ENCODE measurements at regions not wholly inside any gene's neighbourhood (a gene's known extent, or its start where the extent isn't known, plus 50 kb on each side); places are given as distances from the start of the nearest gene placed in this dataset.
"Not testable (repeated sequence)": the region's sequence is repeated elsewhere in the genome, so short reads cannot be mapped to it uniquely, and the experiment has no call there.

GRCh38 chr3:175940881-175941280, 1081.7 kb downstream of the NAALADL2 start:
- DNase-seq (no peak), ATAC-seq (no peak)
- Histone ChIP-seq H3K9me3 (peaks cover 0 to under 1% (median 0%) of the 10 kb centered on the region in 3 donors), H3K4me3 (no peak overlapping the region), H3K27me3 (no peaks in the 10 kb centered on the region), H3K4me1 (no peaks in the 10 kb centered on the region), H3K27ac (no peak overlapping the region), H3K36me3 (no peaks in the 10 kb centered on the region)
- in situ Hi-C loops (cut with MboI; ENCODE audit: low sequenced_read_pairs in 4 of 4) (no loop called here), intact Hi-C loops (cut with DNase I; ENCODE audit: low total_unique reads) (no loop called here)
- TF ChIP-seq POLR2A (IDR thresholded peaks at IDR 0.05): no peak
- no peak for TF ChIP-seq CTCF (IDR thresholded peaks at IDR 0.05 in 4 of 5, conservative IDR thresholded peaks at IDR 0.05 in 1 of 5)

GRCh38 chr3:175940243-175940642, 1081.1 kb downstream of the NAALADL2 start:
- Histone ChIP-seq H3K9me3 (no peaks in the 10 kb centered on the region), H3K4me3 (no peak overlapping the region), H3K4me1 (no peaks in the 10 kb centered on the region), H3K36me3 (no peaks in the 10 kb centered on the region), H3K27me3 (no peaks in the 10 kb centered on the region), H3K27ac (no peak overlapping the region)
- DNase-seq (no peak), ATAC-seq (no peak)
- in situ Hi-C loops (cut with MboI; ENCODE audit: low sequenced_read_pairs in 4 of 4): no loop called here
- intact Hi-C loops (cut with DNase I; ENCODE audit: low total_unique reads): no loop called here
- TF ChIP-seq CTCF (IDR thresholded peaks at IDR 0.05 in 4 of 5, conservative IDR thresholded peaks at IDR 0.05 in 1 of 5) (no peak), POLR2A (IDR thresholded peaks at IDR 0.05) (no peak)

GRCh38 chr3:175937367-175937766, 1078.2 kb downstream of the NAALADL2 start:
- in situ Hi-C loops (cut with MboI; ENCODE audit: low sequenced_read_pairs in 4 of 4); DNase-seq; H3K9me3 ChIP-seq; H3K4me3 ChIP-seq; H3K27ac ChIP-seq; ATAC-seq; intact Hi-C loops (cut with DNase I; ENCODE audit: low total_unique reads); H3K36me3 ChIP-seq; H3K4me1 ChIP-seq; H3K27me3 ChIP-seq: not testable (repeated sequence)

- Histone ChIP-seq H3K27me3 (no peaks in the 10 kb centered on the region), H3K36me3 (no peaks in the 10 kb centered on the region), H3K4me1 (no peaks in the 10 kb centered on the region), H3K9me3 (no peaks in the 10 kb centered on the region), H3K27ac (no peak overlapping the region), H3K4me3 (no peak overlapping the region)
- in situ Hi-C loops (cut with MboI; ENCODE audit: low sequenced_read_pairs in 4 of 4) (no loop called here), intact Hi-C loops (cut with DNase I; ENCODE audit: low total_unique reads) (no loop called here)
- ATAC-seq (no peak), DNase-seq (no peak)
- TF ChIP-seq POLR2A (IDR thresholded peaks at IDR 0.05): no peak
- no peak for TF ChIP-seq CTCF (IDR thresholded peaks at IDR 0.05 in 4 of 5, conservative IDR thresholded peaks at IDR 0.05 in 1 of 5)
Measured at GRCh38 chr3:175932586-175932985, 1073.5 kb downstream of the NAALADL2 start.

- Histone ChIP-seq H3K9me3 (no peaks in the 10 kb centered on the region), H3K27me3 (no peaks in the 10 kb centered on the region), H3K4me3 (no peak overlapping the region), H3K4me1 (no peaks in the 10 kb centered on the region), H3K36me3 (no peaks in the 10 kb centered on the region), H3K27ac (no peak overlapping the region)
- ATAC-seq: no peak
- in situ Hi-C loops (cut with MboI; ENCODE audit: low sequenced_read_pairs in 4 of 4): no loop called here
- no peak for DNase-seq
- intact Hi-C loops (cut with DNase I; ENCODE audit: low total_unique reads): no loop called here
- TF ChIP-seq POLR2A (IDR thresholded peaks at IDR 0.05) (no peak), CTCF (IDR thresholded peaks at IDR 0.05 in 4 of 5, conservative IDR thresholded peaks at IDR 0.05 in 1 of 5) (no peak)
Measured at GRCh38 chr3:175919133-175919532, 1060.0 kb downstream of the NAALADL2 start.

Measured in gastrocnemius medialis (tissue), 4 donors.